ENCODE measurements at regions not wholly inside any gene's neighbourhood (a gene's known extent, or its start where the extent isn't known, plus 50 kb on each side); places are given as distances from the start of the nearest gene placed in this dataset.

DNA sequence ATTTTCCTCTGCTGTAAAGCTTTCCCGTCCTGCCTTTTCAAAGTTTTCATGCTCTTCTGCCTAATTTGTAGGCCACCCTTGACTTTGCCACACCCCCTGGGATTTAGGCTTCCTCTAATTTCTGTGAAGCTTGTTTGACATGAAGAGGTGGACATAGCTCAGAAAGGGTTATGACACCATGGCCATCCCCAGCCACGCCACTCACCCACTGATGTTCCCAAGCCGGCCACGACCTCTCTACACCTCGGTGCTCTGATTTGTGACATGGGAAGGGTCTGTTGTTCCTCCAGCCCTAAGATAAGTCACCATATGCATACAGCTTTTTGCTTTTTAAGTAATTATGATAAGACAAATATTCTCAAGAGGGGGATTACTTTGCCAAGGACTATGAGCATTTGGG is 139.5 kb downstream of the BARX1 start:
- no peak for DNase-seq (ENCODE audit: low read depth, low spot score)
- H3K4me3 ChIP-seq (ENCODE audit: low read length), result no peak overlapping the region

DNA sequence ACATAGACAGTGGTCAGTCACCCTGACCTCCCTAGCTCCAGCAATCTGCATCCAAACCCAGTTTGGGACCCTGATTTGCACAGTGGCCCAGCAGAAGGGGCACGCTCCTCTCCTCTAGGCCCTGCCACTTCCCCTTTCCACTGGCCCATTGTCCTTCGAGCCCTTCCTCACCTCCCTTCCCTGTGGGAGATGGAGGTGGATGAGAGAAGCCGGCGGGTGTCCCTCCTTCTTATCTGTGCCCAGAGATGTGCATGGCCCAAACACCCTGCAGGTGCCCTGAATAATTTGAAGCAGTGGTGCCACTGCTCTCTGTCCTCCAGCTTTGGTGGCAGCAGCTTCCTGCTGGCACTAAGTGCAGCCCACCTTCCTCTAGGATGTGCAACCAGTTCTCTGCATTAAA is 140.0 kb downstream of the BARX1 start:
- H3K4me3 ChIP-seq (ENCODE audit: low read length), result no peak overlapping the region
- no peak for DNase-seq (ENCODE audit: low read depth, low spot score)

DNA sequence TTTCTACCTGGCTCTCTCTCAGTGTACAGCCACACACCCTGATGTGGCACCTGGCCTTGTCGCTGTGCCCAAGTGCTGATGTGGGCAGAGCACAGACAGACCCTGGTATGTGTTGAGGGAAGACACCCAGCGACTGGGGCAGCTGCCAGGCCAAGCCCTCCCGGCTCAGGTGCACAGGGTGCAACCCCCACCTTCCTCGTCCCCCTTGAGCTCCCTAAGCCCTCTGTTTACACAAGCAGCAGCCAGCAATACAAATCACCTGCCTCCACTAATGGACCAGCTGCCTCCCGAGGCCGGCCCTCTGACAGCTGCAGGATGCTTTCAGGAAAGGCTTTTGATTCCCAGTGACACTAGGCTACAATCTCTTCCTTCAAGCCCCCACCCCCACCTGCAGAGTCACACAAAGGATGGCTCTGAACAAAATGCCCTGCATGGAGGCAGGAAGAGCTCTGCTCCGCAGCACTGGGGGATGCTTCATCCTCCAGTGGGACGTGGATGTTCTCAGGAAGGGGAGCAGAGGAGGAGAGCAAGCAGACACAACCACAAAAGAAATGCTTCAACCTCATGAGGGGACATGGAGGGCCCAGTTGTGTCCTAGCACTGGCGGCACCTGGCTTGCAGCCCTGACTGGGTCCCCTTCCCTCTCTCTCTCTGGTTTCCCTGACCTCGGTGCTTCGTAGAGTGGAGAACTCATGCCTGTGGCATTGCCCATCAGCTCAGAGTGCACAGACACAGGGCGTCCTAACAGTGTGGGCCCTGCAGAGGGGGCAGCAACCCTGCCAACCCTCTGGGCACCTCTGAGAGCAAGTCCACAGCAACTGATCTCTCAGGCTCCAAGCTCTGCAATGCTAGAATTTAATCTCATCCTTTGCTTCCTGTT is 140.8 kb downstream of the BARX1 start:
- H3K4me3 ChIP-seq (ENCODE audit: low read length), result no peak overlapping the region
- no peak for DNase-seq (ENCODE audit: low read depth, low spot score)

DNA sequence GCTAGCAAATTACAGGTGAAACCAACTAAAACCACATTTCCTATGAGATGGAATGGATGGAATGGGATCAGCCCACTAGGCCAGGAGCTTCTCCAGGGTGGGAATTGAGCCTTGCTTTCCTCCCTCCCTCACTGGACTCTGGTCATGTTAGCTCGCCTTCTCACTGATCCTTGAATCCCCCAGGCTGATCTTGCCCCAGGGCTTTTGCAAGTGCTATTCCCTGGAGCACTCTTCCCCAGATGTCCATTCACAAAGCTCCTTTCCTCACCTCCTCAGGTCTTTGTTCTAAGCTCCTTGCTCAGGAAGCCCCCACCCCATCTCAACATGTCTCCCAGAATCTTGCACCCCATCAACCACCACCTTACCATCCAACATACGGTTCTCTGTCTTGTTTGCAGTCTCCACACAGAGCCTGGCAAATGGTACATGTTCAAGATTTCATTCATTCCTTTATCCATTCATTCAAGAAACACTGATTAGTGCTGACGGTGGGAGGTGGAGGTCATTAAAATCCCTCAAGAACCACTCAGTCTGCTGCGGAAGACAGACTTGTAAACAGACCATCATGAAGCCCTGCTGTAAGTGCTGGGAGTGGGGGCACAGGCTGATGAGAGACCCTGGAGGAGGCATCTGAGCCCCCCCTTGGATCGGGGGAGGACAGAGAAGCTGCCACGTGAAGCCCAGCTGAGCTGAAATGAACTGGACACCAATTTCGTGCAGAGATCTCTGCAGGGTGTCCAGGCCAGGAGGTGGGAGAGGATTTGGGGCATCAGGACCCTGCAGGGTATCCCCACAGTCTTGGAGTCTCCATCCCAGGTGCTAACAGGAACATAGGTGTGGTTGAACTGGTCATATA is 141.7 kb downstream of the BARX1 start:
- DNase-seq (ENCODE audit: low read depth, low spot score), result no peak
- no peak overlapping the region for H3K4me3 ChIP-seq (ENCODE audit: low read length)

DNA sequence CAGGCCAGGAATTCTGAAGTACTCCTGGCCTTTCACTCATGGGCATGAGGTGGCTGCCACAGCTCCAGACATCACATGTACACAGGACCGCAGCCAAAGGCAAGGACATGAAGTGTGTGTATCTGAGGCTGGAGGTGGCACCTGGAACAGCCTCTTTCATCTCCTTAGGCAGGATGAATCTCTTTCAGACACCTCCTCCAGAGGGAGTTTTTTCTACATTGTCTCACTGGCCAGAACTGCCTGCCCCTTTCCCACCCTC is 142.8 kb downstream of the BARX1 start:
- H3K4me3 ChIP-seq (ENCODE audit: low read length), result no peak overlapping the region
- DNase-seq (ENCODE audit: low read depth, low spot score), result no peak

DNA sequence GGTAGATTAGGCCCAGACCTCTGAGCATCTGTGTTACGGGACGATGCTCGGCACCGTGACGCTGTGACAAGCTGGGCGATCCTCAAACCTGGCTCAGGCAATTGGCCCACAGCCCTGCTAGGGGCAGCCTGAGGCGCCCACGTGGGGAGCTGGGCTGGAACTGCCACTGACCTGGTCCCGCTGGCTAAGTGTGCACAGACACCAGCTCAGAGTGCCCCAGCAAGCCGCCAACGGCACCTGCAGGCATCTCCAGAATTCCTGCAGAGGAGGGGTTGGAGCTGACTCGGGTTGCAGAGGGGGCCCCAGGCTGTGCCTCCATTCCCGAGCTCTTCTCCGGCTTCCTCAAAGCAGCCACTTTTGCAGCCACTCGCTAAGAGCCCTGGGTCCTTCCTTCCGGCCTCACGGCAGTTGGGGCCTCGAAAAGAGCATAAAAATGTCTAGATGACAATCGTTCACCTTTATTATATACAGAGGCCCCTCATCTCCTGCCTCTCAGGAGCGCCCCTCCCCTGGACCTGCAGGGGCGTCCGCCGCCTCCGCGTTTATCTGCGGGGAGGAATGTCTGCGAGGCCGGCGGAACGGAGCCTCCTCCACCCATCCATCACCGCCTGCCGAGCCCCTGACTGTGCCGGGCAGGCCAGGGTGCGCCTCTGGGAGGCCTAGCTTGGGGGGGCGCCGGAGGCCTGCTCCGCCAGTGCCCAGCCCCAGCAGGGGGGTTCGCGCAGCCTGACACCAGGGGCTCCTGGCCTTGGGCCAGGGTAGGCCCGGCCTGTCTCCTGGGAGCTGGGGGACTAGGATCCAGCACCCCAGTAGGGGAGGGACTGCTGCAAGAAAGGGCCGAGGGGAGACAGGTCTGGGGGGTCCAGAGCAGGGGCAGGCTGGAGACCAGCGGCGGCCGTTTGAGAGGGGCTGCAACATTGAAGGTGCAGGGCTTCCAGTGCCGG is 144.9 kb downstream of the BARX1 start:
- no peak for DNase-seq (ENCODE audit: low read depth, low spot score)
- no peak overlapping the region for H3K4me3 ChIP-seq (ENCODE audit: low read length)

DNA sequence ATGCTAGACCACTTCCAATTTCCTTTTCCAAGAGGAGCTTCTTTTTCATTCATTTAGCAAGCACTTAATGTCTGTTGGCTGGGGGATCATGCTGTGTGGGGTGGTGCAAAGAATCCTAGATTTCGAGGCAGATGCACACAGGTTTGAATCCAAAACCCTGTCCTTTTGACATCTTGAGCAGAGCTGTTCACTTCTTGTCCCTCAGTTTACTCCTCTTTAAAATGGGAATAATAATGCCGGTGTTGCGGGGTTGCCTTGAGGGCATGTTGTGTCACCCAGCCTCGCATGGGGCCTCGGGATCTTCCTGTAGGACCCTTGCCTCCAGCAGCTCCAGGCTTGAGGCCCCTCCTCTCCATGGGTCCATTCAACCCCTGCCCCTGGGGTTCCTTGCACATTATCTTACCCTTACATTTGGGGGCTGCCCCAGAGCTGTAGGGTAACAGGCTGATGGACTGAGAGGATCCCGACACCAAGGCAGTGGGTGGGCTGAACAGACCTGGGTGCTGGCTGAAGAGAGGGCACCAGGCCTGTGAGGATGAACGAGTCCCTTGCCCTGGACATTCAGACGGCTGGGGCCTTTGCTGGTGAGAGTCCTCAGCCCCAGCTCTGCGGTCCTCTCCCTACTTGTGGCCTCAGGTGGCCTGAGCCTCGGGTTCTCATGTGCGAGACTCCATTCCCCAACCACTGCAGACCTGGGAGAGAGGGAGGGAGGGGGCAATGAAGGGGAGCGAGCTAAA is 145.8 kb downstream of the BARX1 start:
- DNase-seq (ENCODE audit: low read depth, low spot score), result no peak
- no peak overlapping the region for H3K4me3 ChIP-seq (ENCODE audit: low read length)

DNA sequence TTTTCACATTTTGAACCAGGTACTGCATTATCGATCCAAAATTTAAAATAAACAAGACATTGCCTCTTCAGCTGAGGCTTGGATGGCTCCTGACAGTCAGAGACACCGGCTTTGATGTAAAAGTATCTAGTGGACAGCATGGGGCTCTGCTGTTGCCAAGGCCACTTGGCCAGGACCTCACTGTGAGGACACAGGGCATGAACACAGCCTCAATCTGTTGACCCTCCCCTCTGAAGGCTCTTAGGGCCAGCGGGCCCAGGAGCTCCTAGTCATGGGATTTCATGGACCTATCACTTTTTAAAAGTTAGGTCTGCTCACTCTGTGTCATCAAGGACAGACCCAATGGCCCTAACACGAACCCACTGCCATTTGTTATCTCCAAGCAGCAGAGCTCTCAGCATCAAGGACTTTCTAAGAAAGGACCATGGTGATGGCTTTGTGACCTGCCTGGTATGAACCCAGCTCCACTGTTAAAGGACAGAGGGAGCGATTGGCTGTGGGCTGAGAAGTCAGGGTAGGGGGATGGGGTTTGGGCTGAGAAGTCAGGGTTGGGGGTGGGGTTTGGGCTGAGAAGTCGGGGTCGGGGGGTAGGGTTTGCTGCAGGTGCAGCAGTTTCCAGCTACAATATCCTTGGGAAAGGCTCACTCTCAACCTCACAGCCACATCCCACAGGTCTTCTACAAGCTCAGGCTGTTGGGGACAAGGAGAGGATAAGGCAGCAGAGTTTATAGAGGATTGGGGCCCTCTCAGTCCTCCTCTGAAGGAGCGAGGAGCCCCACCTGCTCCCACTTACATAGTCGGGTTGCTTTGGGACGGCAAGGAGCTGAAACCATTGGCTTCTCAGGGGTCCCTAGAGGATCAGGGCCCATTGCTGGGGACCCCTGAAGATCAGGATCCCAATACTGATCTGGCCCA is 146.8 kb downstream of the BARX1 start:
- H3K4me3 ChIP-seq (ENCODE audit: low read length), result no peak overlapping the region
- DNase-seq (ENCODE audit: low read depth, low spot score), result no peak

DNA sequence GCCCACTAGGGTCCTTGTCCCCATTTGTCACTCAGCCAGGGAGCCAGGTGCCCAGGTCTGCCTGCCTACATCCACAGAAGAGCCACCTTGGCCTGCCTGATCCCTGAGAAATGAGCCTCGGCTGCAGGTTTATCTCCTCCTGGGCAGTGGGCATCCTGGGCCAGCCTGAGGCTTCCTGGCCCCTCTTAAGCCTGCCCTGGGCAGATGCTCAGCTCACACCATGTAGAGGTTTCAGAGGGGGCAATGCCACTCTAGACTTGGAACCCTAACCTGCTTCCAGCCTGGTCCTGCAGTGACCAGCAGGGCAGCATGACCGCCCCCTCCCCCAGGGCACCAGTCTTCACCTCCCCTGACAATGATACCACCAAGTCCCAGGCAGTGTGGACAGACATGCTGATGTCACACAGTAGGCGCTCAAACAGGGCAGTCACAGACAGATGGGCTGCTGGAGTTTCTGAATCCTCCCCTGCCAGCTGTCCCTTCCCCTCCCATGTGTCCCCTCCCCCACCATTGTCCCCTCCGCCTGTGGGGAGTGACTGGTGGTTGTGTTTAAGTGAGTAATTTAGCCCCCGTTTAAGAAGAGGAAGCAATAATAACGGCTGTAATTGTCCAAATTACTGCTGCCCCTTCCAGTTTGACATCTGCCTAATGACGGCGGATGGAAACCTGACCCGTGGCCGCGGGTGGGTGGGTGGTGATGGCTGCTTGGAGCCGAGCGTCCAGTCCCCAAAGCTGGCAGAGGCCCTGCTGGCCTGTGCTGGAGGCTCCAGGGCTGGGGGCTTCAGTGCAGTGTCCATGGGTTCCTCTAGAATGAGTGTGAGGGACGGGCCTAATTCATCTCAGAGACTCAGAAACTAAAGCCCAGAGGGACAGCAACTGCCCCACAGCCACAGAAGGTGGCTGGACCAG is 147.7 kb downstream of the BARX1 start:
- no peak overlapping the region for H3K4me3 ChIP-seq (ENCODE audit: low read length)
- no peak for DNase-seq (ENCODE audit: low read depth, low spot score)

DNA sequence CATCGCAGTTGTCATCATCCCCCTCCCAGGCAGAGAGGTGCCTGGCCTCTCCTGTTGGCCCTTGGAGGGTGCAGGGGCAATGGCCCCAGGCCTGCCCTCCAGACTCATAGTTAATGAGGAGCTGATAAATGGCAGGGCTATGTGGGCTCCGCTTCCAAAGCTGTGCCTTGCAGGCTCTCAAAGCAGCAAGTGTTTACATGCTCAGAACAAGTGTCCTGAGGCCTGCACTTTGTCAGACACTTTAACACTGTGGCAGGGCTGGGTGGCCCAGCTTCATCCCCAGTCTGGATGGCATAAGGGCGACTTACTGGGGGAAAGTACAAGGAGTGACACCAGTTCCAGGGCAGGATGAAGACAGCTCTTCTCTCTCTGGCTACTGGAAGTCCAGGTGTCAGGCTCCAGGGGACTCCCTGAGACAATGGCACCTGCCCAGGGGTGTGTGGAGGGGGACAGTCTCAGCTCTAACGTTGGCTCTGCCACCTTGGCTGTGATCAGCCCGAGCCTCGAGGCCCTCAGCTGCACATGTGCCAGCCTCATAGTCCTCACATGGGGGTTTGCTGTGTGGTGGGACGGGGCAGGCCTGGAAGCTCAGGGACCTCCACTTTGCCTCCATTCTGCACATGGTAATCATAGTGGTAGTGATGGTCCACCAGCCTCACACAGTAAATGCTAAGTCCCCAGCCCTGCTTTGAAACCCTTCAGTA is 153.4 kb downstream of the BARX1 start:
- no peak for DNase-seq (ENCODE audit: low read depth, low spot score)
- no peak overlapping the region for H3K4me3 ChIP-seq (ENCODE audit: low read length)

DNA sequence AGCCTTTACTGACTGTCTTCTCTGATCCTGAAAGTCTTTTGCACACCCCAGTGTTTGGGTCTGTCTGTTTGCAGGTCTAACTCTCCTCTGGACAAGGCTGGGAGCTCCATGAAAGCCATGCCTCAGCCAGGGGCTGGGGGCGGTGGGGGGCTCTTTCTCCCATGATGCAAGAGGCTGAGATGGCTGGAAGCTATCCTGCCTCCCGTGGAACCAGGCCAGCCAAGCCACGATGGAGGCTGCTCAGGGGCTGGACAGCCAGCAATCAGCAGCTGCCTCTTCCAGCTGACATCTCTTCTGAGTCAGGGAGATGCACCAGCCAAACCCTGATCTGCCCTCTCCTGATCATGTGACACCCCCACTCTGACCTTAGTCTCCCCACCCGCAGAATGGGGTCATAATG is 154.0 kb downstream of the BARX1 start:
- DNase-seq (ENCODE audit: low read depth, low spot score), result no peak
- no peak overlapping the region for H3K4me3 ChIP-seq (ENCODE audit: low read length)

DNA sequence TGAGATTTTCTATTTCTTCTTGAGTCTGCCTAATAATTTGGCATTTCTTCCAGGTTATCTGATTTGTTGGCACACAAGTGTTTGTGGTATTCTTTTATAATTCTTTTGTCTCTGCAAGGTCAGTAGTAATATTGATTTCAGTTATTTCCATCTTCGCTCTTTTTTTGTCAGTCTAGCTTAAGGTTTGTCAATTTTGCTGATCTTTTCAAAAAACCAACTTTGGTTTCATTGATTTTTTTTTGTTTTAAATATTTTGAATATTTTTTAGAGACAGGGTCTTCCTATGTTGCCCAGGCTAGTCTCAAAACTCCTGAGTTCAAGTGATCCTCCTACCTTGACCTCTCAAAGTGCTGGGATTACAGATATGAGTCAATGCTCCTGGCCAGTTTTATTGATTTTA is 162.8 kb downstream of the BARX1 start:
- no peak for DNase-seq (ENCODE audit: low read depth, low spot score)
- H3K4me3 ChIP-seq (ENCODE audit: low read length), result no peak overlapping the region

DNA sequence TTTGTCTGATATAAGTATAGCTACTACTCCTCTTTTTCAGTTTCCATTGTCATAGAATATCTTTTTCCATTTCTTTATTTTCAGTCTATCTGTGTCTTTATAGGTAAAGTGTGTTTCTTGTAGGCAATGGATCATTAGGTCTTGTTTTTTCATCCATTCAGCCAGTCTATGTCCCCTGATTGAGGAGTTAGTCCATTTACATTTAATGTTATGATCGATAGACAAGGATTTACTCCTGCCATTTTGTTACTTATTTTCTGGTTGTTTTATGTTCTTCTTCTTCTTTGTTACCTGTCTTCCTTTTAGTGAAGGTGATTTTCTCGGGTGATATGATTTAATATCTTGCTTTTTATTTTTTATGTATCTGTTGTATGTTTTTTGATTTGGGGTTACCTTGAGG is 169.0 kb downstream of the BARX1 start:
- H3K4me3 ChIP-seq (ENCODE audit: low read length), result no peak overlapping the region
- DNase-seq (ENCODE audit: low read depth, low spot score), result no peak

DNA sequence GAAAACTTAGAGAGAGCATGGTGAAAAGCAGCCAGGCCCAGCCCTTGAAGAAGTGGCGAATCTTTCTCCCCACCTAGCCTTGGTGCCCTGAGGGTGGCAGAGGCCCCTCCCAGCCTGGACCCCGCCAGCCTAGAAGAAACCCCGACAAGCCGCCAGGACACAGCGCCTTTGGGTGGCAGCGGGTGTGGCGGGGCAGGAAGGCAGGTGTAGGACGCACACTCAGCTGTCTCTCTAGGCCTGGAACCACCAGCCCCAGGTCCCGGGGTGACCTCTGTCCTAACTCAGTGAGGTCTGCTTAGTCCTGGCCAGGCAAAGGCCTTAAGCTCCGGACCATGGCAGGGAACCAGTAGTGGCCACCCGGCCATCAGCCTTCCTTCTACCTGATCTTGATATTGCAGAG is 178.3 kb downstream of the BARX1 start:
- DNase-seq (ENCODE audit: low read depth, low spot score), result no peak
- no peak overlapping the region for H3K4me3 ChIP-seq (ENCODE audit: low read length)

DNA sequence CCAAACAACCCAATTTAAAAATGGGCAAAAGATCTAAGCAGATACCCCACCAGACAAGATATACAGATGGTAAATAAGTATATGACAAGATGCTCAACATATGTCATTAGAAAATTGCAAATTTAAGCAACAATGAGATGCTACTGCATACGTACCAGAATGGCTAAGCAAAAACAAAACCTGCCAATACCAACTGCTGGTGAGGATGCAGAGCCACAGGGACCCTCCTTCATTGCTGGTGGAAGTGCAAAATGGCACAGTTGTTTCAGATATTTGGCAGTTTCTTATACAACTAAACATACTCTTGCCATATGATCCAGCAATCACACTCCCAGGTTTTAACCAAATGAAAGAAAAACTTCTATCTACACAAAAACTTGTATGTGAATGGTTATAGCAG is 178.9 kb downstream of the BARX1 start:
- DNase-seq (ENCODE audit: low read depth, low spot score), result no peak
- H3K4me3 ChIP-seq (ENCODE audit: low read length), result no peak overlapping the region

DNA sequence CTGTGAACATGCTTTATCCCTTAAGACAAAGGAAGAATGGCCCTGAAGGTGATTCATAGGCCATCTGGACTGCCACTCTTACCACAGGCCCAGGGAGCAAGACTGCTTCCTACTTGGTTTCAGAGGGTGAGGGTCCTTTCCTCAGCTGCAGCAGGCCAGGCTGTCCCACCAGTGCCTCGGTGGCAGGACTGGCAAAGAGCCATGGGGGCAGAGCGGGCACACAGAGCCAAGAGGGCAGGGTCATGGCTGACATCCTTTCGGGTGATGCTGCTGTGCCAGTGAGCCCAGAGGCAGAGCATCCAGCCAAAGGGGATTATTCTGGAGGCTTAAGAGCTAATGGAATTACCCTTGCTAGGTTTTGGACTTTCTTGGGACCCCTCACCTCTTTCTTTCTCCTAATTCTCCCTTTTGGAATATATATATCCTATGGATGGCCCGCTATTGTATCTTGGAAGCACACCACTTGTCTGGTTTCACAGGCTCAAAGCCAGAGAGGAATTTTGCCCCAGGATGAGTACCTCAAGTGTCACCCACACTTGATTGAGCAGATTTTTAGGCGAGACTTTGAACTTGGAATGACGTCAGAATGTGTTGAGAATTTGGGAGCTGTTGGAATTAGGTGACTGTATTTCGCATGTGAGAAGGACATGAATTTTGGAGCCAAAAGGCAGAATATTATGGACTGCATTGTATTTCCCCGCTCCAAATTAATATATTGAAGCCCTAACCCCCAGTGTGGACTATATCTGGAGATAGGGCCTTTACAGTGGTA is 180.6 kb downstream of the BARX1 start:
- no peak overlapping the region for H3K4me3 ChIP-seq (ENCODE audit: low read length)
- DNase-seq (ENCODE audit: low read depth, low spot score), result no peak
